NB4 (cell line): ENCODE measurements at regions not wholly inside any gene's neighbourhood (a gene's known extent, or its start where the extent isn't known, plus 50 kb on each side); places are given as distances from the start of the nearest gene placed in this dataset.

ENCODE experiments used
- DNase-seq: peaks from one replicate; pipeline ENCODE4 v3.0.0; 2010; ENCODE audit warnings: low read depth
- H3K4me3 ChIP-seq: one replicate; pipeline ENCODE4 v1.5.1; 2011; ENCODE audit warnings: mild to moderate bottlenecking, low read depth, low read length, moderate library complexity
- CTCF ChIP-seq: IDR thresholded peaks from one replicate; pipeline ENCODE4 v1.5.1; 2012; ENCODE audit warnings: low read depth, low read length
- MAX ChIP-seq: IDR thresholded peaks from 2 replicates; pipeline ENCODE4 v1.6.1; 2011; ENCODE audit warnings: low read depth, low read length
- MYC ChIP-seq: IDR thresholded peaks from 2 replicates; pipeline ENCODE4 v1.6.1; 2011; ENCODE audit warnings: low read depth, low read length
- POLR2A ChIP-seq: IDR thresholded peaks from 2 replicates; pipeline ENCODE4 v1.6.1; 2011; ENCODE audit warnings: mild to moderate bottlenecking; ENCODE audit not compliant: insufficient read length; ENCODE audit errors: extremely low read depth

- no peak overlapping the region for H3K4me3 ChIP-seq
- TF ChIP-seq MYC: no peak
- TF ChIP-seq CTCF: no peak
- no peak for TF ChIP-seq MAX
- no peak for DNase-seq
These were observed 177.7 kb upstream of the COL1A2 start for GRCh38 chr7:94216944-94217461.

- TF ChIP-seq MAX (no peak), CTCF (no peak), MYC (no peak), POLR2A (no peak)
- no peak overlapping the region for H3K4me3 ChIP-seq
- DNase-seq: no peak
These were observed 176.9 kb upstream of the COL1A2 start for GRCh38 chr7:94217766-94218165.

- no peak overlapping the region for H3K4me3 ChIP-seq
- DNase-seq: no peak
- no peak for TF ChIP-seq POLR2A
- TF ChIP-seq MYC: no peak
- no peak for TF ChIP-seq CTCF
- no peak for TF ChIP-seq MAX
These were observed 172.2 kb upstream of the COL1A2 start for GRCh38 chr7:94222516-94222915.

GRCh38 chr7:94223375-94224084 is 171.2 kb upstream of the COL1A2 start:
- no peak for TF ChIP-seq MYC
- TF ChIP-seq MAX: no peak
- TF ChIP-seq POLR2A: no peak
- no peak for TF ChIP-seq CTCF
- no peak for DNase-seq
- no peak overlapping the region for H3K4me3 ChIP-seq

GRCh38 chr7:94228223-94228622 is 166.5 kb upstream of the COL1A2 start:
- H3K4me3 ChIP-seq: no peak overlapping the region
- no peak for DNase-seq
- TF ChIP-seq CTCF (no peak), MYC (no peak), POLR2A (no peak), MAX (no peak)
